GM23248 (cell line): ENCODE measurements at regions not wholly inside any gene's neighbourhood (a gene's known extent, or its start where the extent isn't known, plus 50 kb on each side); places are given as distances from the start of the nearest gene placed in this dataset.

Experiments
- DNase-seq: peaks from one replicate; pipeline ENCODE4 v3.0.0-alpha.2; 2015
- H2AFZ ChIP-seq: fragments of 200-600 bp; sonication (generic); 2 replicates; pipeline ENCODE4 v1.6.1; 2016; ENCODE audit warnings: antibody characterized with exemption
- H3F3A ChIP-seq: fragments of 200-600 bp; sonication (generic); 2 replicates; pipeline ENCODE4 v1.6.1; 2016; ENCODE audit warnings: mild to moderate bottlenecking, antibody characterized with exemption, mixed run types; ENCODE audit not compliant: insufficient read depth
- H3K27ac ChIP-seq: fragments of 200-600 bp; sonication (generic); 2 replicates; pipeline ENCODE4 v1.5.1; 2016; ENCODE audit warnings: mild to moderate bottlenecking
- H3K27me3 ChIP-seq: fragments of 200-600 bp; sonication (generic); replicated peaks from 2 replicates; pipeline ENCODE4 v1.6.1; 2016; ENCODE audit warnings: mild to moderate bottlenecking; ENCODE audit not compliant: insufficient read depth
- H3K36me3 ChIP-seq: fragments of 200-600 bp; sonication (generic); 2 replicates; pipeline ENCODE4 v1.6.1; 2016; ENCODE audit warnings: low read depth, mild to moderate bottlenecking
- H3K4me1 ChIP-seq: fragments of 200-600 bp; sonication (generic); 2 replicates; pipeline ENCODE4 v1.6.1; 2016; ENCODE audit warnings: mild to moderate bottlenecking; ENCODE audit not compliant: insufficient read depth
- H3K4me2 ChIP-seq: fragments of 200-600 bp; sonication (generic); one replicate; pipeline ENCODE4 v1.6.1; 2016; ENCODE audit warnings: mild to moderate bottlenecking; ENCODE audit not compliant: unreplicated experiment
- H3K4me3 ChIP-seq: fragments of 200-600 bp; sonication (generic); 2 replicates; pipeline ENCODE4 v1.5.1; 2016; ENCODE audit warnings: mild to moderate bottlenecking
- H3K79me2 ChIP-seq: fragments of 200-600 bp; sonication (generic); 2 replicates; pipeline ENCODE4 v1.6.1; 2016; ENCODE audit warnings: mild to moderate bottlenecking; ENCODE audit not compliant: insufficient read depth
- H3K9ac ChIP-seq: fragments of 200-600 bp; sonication (generic); 2 replicates; pipeline ENCODE4 v1.6.1; 2016; ENCODE audit warnings: mild to moderate bottlenecking
- H3K9me2 ChIP-seq: fragments of 200-600 bp; sonication (generic); 2 replicates; pipeline ENCODE4 v1.6.1; 2016; ENCODE audit warnings: mixed run types, mild to moderate bottlenecking, moderate library complexity; ENCODE audit not compliant: insufficient read depth
- H3K9me3 ChIP-seq: fragments of 200-600 bp; sonication (generic); one replicate; pipeline ENCODE4 v1.6.1; 2017; ENCODE audit warnings: low read depth
- H4K20me1 ChIP-seq: fragments of 200-600 bp; sonication (generic); 2 replicates; pipeline ENCODE4 v1.6.0; 2016; ENCODE audit not compliant: insufficient read depth
- EZH2 ChIP-seq: fragments of 200-600 bp; sonication (generic); IDR thresholded peaks from 2 replicates; pipeline ENCODE4 v1.6.1; 2018; ENCODE audit warnings: antibody characterized with exemption, mild to moderate bottlenecking; ENCODE audit not compliant: insufficient read depth, poor library complexity, severe bottlenecking
- EZH2phosphoT487 ChIP-seq: fragments of 200-600 bp; sonication (generic); IDR thresholded peaks from 2 replicates; pipeline ENCODE4 v1.6.1; 2018; ENCODE audit warnings: antibody characterized with exemption, moderate library complexity, mild to moderate bottlenecking, low read depth; ENCODE audit not compliant: insufficient read depth
- WGBS, 2 experiments: methylation state at CpG; one replicate each; pipeline ENCODE4 v1.1.6; 2015 to 2017; ENCODE audit warnings: low lambda C conversion rate in 2 of 2, low coverage in 1 of 2; ENCODE audit errors: missing lambda C conversion rate in 2 of 2; 5-methylcytosine and 5-hydroxymethylcytosine counted together
- in situ Hi-C: fragments of 300-500 bp; cut with MboI; formaldehyde crosslinking; loops from 2 replicates; pipeline ENCODE4 v1.15.0; 2020

DNA sequence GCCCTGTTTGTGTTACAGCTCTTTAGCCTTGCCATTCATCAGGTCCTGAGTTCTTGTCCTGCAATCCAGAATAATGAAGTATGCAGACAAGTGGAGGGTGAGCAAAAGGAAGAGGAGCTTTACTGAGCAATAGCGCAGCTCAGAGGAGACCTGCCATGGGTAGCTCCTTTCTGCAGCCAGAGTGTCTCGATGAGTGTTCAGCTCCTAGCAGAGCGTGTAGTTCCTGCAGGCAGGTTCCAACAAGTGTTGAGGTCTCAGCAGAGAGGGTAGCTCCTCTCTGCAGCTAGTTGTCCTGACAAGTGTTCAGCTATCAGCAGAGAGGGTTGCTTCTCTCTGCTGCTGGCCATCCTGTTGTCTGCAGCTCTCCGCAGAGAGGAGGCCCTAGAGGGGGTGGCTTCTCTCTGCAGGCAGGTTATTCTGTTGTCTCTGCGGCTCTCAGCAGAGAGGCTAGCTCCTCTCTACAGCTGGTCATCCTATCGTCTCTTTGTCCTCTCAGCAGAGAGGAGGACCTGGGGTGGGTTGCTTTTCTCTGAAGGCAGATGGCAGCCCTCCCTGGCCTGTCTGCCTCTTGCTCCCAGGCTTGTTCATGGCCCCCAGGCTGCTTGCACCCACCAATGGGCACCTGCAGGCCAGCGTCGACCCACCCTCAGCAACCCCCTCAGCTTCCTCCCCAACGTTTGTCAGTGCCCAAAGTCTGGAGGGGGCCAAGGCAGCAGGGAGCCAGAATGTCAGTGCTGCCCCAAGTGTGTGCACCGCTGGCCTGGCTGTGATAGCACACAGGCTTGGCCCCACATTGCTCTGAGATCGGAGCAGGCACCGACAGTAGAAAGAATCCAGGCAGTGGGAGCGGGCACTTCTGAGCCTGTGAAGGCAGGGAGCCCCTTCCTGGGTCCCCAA lies 112.5 kb upstream of the RUNX3 start:
- Histone ChIP-seq H3K9ac (no peak overlapping the region), H4K20me1 (no peaks in the 10 kb centered on the region), H2AFZ (no peak overlapping the region), H3K36me3 (no peaks in the 10 kb centered on the region), H3K9me2 (no peaks in the 10 kb centered on the region), H3K4me1 (no peaks in the 10 kb centered on the region), H3K27ac (no peak overlapping the region), H3K4me3 (no peak overlapping the region), H3K9me3 (no peaks in the 10 kb centered on the region), H3F3A (no peaks in the 10 kb centered on the region), H3K27me3 (peaks cover 39% of the 10 kb centered on the region), H3K4me2 (no peak overlapping the region), H3K79me2 (no peaks in the 10 kb centered on the region)
- 31 to 39% methylated on average over 13 of the region's 13 CpGs for WGBS, 2 experiments
- TF ChIP-seq EZH2phosphoT487: no peak
- no peak for TF ChIP-seq EZH2
- DNase-seq: no peak
- in situ Hi-C loops: no loop called here

DNA sequence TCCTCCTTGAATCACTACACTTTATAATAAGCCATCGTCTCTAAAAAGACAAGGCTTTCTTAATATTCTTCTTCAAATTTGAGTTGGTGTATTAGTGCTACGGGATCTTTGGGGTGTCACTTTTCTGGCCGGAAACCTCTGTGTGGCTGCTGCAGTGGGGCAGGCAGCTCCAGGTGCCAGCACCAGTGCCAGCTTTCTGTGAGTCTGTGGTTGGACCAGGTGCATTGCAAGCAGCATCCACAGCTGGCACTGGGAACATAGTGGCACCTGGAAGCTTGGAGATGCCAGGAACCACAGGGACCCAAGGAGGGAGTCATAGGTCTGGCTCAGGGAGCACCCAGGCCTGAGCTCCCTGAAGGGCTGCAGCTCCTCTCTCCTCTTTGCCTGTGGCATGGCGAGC lies 111.8 kb upstream of the RUNX3 start:
- H3K27me3 ChIP-seq: peaks cover 39% of the 10 kb centered on the region
- H2AFZ ChIP-seq: no peak overlapping the region
- no peaks in the 10 kb centered on the region for H3K9me2 ChIP-seq
- H3K9ac ChIP-seq: no peak overlapping the region
- WGBS, 2 experiments: 51% methylated on average over 4 of the region's 4 CpGs
- no peak overlapping the region for H3K4me3 ChIP-seq
- no peak for DNase-seq
- TF ChIP-seq EZH2phosphoT487: no peak
- no peak for TF ChIP-seq EZH2
- H3K4me1 ChIP-seq: no peaks in the 10 kb centered on the region
- H3K9me3 ChIP-seq: no peaks in the 10 kb centered on the region
- no peaks in the 10 kb centered on the region for H3K36me3 ChIP-seq
- H3K27ac ChIP-seq: no peak overlapping the region
- in situ Hi-C loops: no loop called here
- H3K4me2 ChIP-seq: no peak overlapping the region
- no peaks in the 10 kb centered on the region for H4K20me1 ChIP-seq
- no peaks in the 10 kb centered on the region for H3F3A ChIP-seq
- H3K79me2 ChIP-seq: no peaks in the 10 kb centered on the region

DNA sequence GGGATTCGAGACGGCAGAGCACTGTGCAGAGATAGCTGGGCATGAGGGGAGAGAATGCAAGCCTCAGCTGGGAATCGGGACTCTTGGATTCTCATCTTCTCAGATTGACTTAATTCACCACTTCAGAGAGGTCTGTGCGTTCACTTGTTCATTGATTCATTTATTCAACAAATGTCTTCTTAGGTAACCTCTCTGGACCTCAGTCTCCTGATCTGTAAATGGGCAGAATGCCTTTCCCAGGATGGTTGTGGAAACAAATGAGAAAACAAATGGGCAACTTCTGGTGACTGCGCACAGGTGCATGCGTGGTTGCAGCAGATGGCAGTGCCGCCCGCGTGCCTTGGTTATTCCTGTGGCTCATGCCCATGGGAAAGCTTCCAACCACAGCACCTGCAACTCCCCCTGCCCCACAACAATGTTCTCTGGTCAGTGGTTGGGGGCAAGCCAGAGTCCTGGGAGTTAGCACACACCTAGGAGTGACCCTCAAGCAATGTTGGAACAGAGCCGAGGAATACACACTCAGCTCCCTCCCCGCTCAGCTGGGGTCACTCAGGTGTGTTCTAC lies 110.1 kb upstream of the RUNX3 start:
- no peaks in the 10 kb centered on the region for H3K9me2 ChIP-seq
- no peak overlapping the region for H3K27ac ChIP-seq
- H4K20me1 ChIP-seq: no peaks in the 10 kb centered on the region
- no peaks in the 10 kb centered on the region for H3K4me1 ChIP-seq
- 67 to 70% methylated on average over 9 to 11 of the region's 11 CpGs for WGBS, 2 experiments
- no peaks in the 10 kb centered on the region for H3K9me3 ChIP-seq
- in situ Hi-C loops: no loop called here
- no peak for TF ChIP-seq EZH2
- no peak for TF ChIP-seq EZH2phosphoT487
- H2AFZ ChIP-seq: no peak overlapping the region
- H3K9ac ChIP-seq: no peak overlapping the region
- H3K4me2 ChIP-seq: no peak overlapping the region
- H3K27me3 ChIP-seq: peaks cover 35% of the 10 kb centered on the region
- no peak for DNase-seq
- H3F3A ChIP-seq: no peaks in the 10 kb centered on the region
- no peak overlapping the region for H3K4me3 ChIP-seq
- no peaks in the 10 kb centered on the region for H3K79me2 ChIP-seq
- H3K36me3 ChIP-seq: no peaks in the 10 kb centered on the region

DNA sequence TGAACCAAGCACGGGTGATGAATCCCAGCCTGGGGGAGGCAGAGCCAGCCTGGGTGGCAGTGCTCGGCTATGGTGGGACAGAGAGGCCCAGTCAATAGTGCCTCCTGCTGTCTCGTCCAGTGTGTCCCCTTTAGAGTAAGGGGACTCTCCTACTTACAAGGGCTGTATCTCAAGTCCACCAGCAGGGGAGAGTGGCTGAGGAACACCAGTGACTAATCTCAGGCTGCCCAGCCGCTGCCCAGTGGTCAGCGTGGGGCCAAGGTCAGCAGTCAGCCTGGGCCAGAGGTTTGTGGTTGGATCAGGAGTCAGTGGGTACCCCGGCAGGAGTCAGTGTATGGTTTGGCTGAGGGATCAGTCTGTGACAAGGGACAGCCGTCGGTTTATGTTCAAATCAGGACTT lies 109.2 kb upstream of the RUNX3 start:
- in situ Hi-C loops: no loop called here
- Histone ChIP-seq H3K4me2 (no peak overlapping the region), H4K20me1 (no peaks in the 10 kb centered on the region), H3K9ac (no peak overlapping the region), H3K4me1 (no peaks in the 10 kb centered on the region), H3F3A (no peaks in the 10 kb centered on the region), H3K79me2 (no peaks in the 10 kb centered on the region), H3K27me3 (peaks cover 35% of the 10 kb centered on the region), H3K9me3 (no peaks in the 10 kb centered on the region), H3K27ac (no peak overlapping the region), H3K4me3 (no peak overlapping the region), H3K36me3 (no peaks in the 10 kb centered on the region), H2AFZ (no peak overlapping the region), H3K9me2 (no peaks in the 10 kb centered on the region)
- TF ChIP-seq EZH2phosphoT487: no peak
- TF ChIP-seq EZH2: no peak
- DNase-seq: peak; percentile 28
- 63 to 70% methylated on average over 7 to 8 of the region's 8 CpGs for WGBS, 2 experiments
